MM.1S (cell line): ENCODE measurements at regions not wholly inside any gene's neighbourhood (a gene's known extent, or its start where the extent isn't known, plus 50 kb on each side); places are given as distances from the start of the nearest gene placed in this dataset.

Experiments used
- DNase-seq: peaks from one replicate; pipeline ENCODE4 v3.0.0-alpha.2; 2015
- H2AFZ ChIP-seq: fragments of 300-600 bp; sonication (generic); 2 replicates; pipeline ENCODE4 v1.6.0; 2016; ENCODE audit warnings: antibody characterized with exemption, low read length
- H3F3A ChIP-seq: fragments of 300-600 bp; sonication (generic); 2 replicates; pipeline ENCODE4 v1.6.1; 2016; ENCODE audit warnings: mild to moderate bottlenecking, antibody characterized with exemption, low read length, moderate library complexity, mixed read lengths; ENCODE audit not compliant: insufficient read depth
- H3K27ac ChIP-seq: fragments of 300-600 bp; sonication (generic); 2 replicates; pipeline ENCODE4 v1.5.1; 2016; ENCODE audit warnings: mild to moderate bottlenecking, low read length
- H3K27me3 ChIP-seq: fragments of 300-600 bp; sonication (generic); replicated peaks from 2 replicates; pipeline ENCODE4 v1.6.0; 2016; ENCODE audit warnings: low read length; ENCODE audit not compliant: insufficient read depth
- H3K36me3 ChIP-seq: fragments of 300-600 bp; sonication (generic); replicated peaks from 2 replicates; pipeline ENCODE4 v1.6.1; 2016; ENCODE audit warnings: mild to moderate bottlenecking, low read length, mixed read lengths; ENCODE audit not compliant: insufficient read depth
- H3K4me1 ChIP-seq: fragments of 300-600 bp; sonication (generic); 2 replicates; pipeline ENCODE4 v1.6.1; 2016; ENCODE audit warnings: low read length, mixed read lengths
- H3K4me2 ChIP-seq: fragments of 300-600 bp; sonication (generic); 2 replicates; pipeline ENCODE4 v1.6.0; 2016; ENCODE audit warnings: low read depth, low read length
- H3K4me3 ChIP-seq: fragments of 300-600 bp; sonication (generic); 2 replicates; pipeline ENCODE4 v1.5.1; 2016; ENCODE audit warnings: low read length, mixed read lengths
- H3K79me2 ChIP-seq: fragments of 300-600 bp; sonication (generic); 2 replicates; pipeline ENCODE4 v1.6.1; 2016; ENCODE audit warnings: mixed run types, low read length, mixed read lengths
- H3K9ac ChIP-seq: fragments of 300-600 bp; sonication (generic); 2 replicates; pipeline ENCODE4 v1.6.1; 2016; ENCODE audit warnings: low read length, mixed read lengths
- H3K9me2 ChIP-seq: fragments of 300-600 bp; sonication (generic); replicated peaks from 2 replicates; pipeline ENCODE4 v1.6.1; 2016; ENCODE audit warnings: mild to moderate bottlenecking, low read length, mixed read lengths; ENCODE audit not compliant: insufficient read depth
- H3K9me3 ChIP-seq: fragments of 300-600 bp; sonication (generic); replicated peaks from 2 replicates; pipeline ENCODE4 v1.6.1; 2016; ENCODE audit warnings: mild to moderate bottlenecking, low read length, mixed read lengths; ENCODE audit not compliant: insufficient read depth
- H4K20me1 ChIP-seq: fragments of 300-600 bp; sonication (generic); 2 replicates; pipeline ENCODE4 v1.6.1; 2016; ENCODE audit warnings: mild to moderate bottlenecking, low read length, moderate library complexity, mixed read lengths; ENCODE audit not compliant: insufficient read depth
- CTCF ChIP-seq: fragments of 300-600 bp; sonication (generic); IDR thresholded peaks from 2 replicates; pipeline ENCODE4 v1.5.1; 2016; ENCODE audit warnings: antibody characterized with exemption, low read length, mixed read lengths
- EZH2 ChIP-seq: fragments of 300-600 bp; sonication (generic); optimal IDR thresholded peaks from 2 replicates; pipeline ENCODE3; 2017; ENCODE audit warnings: low read depth, mild to moderate bottlenecking, antibody characterized with exemption, low read length, mixed read lengths
- EZH2phosphoT487 ChIP-seq: fragments of 300-600 bp; sonication (generic); IDR thresholded peaks from 2 replicates; pipeline ENCODE4 v1.6.1; 2018; ENCODE audit warnings: antibody characterized with exemption, low read length

GRCh38 chr2:15997728-15998280 is 57.5 kb downstream of the MYCN start:
- Histone ChIP-seq H3K79me2 (no peaks in the 10 kb centered on the region), H2AFZ (no peak overlapping the region), H3K4me3 (no peak overlapping the region), H3K36me3 (no peaks in the 10 kb centered on the region), H4K20me1 (no peaks in the 10 kb centered on the region), H3K27ac (no peak overlapping the region), H3K4me2 (no peak overlapping the region), H3K9ac (no peak overlapping the region), H3K27me3 (no peaks in the 10 kb centered on the region), H3K4me1 (no peaks in the 10 kb centered on the region), H3F3A (no peaks in the 10 kb centered on the region), H3K9me2 (no peaks in the 10 kb centered on the region), H3K9me3 (no peaks in the 10 kb centered on the region)
- no peak for TF ChIP-seq EZH2
- no peak for TF ChIP-seq EZH2phosphoT487
- no peak for TF ChIP-seq CTCF
- no peak for DNase-seq

DNA sequence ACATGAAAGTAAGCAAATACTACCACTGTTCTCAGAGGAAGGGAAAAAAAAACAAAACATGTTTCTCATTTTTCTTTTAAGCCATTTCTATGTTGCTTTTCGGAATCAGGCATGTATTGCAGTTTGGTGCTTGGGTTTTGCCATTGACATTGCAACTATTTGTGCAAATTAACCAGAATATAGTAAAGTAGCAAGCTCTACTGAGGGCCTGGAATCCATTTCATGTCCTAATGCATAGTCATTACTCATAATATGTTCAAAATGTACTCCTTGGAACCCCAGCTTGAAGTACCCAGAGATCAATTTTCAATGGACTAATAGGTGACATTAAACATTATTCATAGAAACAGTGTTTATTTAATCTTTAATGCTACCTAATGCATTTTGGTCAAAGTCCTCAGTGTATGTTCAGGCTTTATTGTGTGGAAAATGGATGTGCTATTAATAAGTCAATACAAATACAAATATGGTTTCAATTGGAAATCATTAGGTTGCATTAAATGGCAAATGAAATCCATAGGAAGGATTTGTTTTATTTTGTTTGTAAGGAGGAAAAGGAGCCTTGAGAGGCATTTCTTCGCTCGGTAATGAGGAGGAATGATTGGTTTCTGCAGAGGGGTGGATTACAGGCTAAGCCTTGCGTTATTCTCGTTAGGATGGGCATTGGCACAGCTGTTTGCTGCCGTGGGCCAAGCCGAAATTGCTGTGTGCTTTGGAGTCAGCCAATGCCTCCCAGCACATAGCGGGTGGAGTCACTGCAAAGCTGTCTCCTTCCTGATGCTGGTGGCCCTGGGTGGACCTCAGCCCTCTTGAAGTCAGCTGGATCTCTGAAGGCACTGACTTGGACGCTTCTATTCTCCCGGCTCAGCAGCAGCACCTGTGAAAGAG is 56.4 kb downstream of the MYCN start:
- Histone ChIP-seq H3K4me2 (no peak overlapping the region), H3K9me2 (no peaks in the 10 kb centered on the region), H3K4me1 (no peaks in the 10 kb centered on the region), H4K20me1 (no peaks in the 10 kb centered on the region), H3K79me2 (no peaks in the 10 kb centered on the region), H3K9me3 (no peaks in the 10 kb centered on the region), H2AFZ (no peak overlapping the region), H3K27ac (no peak overlapping the region), H3K27me3 (no peaks in the 10 kb centered on the region), H3K9ac (no peak overlapping the region), H3K36me3 (no peaks in the 10 kb centered on the region), H3K4me3 (no peak overlapping the region), H3F3A (no peaks in the 10 kb centered on the region)
- TF ChIP-seq EZH2phosphoT487 = no peak
- TF ChIP-seq CTCF = no peak
- no peak for TF ChIP-seq EZH2
- no peak for DNase-seq
